Trophoblast cell (in vitro differentiated cells and primary cell): ENCODE measurements at regions not wholly inside any gene's neighbourhood (a gene's known extent, or its start where the extent isn't known, plus 50 kb on each side); places are given as distances from the start of the nearest gene placed in this dataset.
A peak's percentile ranks its signal among the peaks of the same experiment; 100 is the strongest.

ENCODE experiments used
- DNase-seq, 2 donors: peaks; one replicate each; pipeline ENCODE4 v3.0.0-alpha.2; 2016
- H2AFZ ChIP-seq: 2 replicates; pipeline ENCODE4 v1.6.1; 2013; ENCODE audit warnings: low read length, moderate library complexity, mild to moderate bottlenecking; ENCODE audit not compliant: insufficient read depth, poor library complexity
- H2AK5ac ChIP-seq: 2 replicates; pipeline ENCODE4 v1.6.1; 2013; ENCODE audit warnings: mild to moderate bottlenecking, low read length
- H2BK120ac ChIP-seq: 2 replicates; pipeline ENCODE4 v1.6.1; 2013; ENCODE audit warnings: low read length, mild to moderate bottlenecking, moderate library complexity; ENCODE audit not compliant: insufficient read depth, poor library complexity
- H2BK12ac ChIP-seq: 2 replicates; pipeline ENCODE4 v1.6.1; 2013; ENCODE audit warnings: mild to moderate bottlenecking, low read length, moderate library complexity
- H2BK5ac ChIP-seq: 2 replicates; pipeline ENCODE4 v1.6.1; 2013; ENCODE audit warnings: low read length, low read depth, moderate library complexity, mild to moderate bottlenecking; ENCODE audit not compliant: poor library complexity
- H3K14ac ChIP-seq: 2 replicates; pipeline ENCODE4 v1.6.1; 2013; ENCODE audit warnings: mild to moderate bottlenecking, low read length
- H3K18ac ChIP-seq: 2 replicates; pipeline ENCODE4 v1.6.1; 2013; ENCODE audit warnings: mild to moderate bottlenecking, low read length
- H3K23ac ChIP-seq: 2 replicates; pipeline ENCODE4 v1.6.1; 2013; ENCODE audit warnings: low read length
- H3K27ac ChIP-seq: 2 replicates; pipeline ENCODE4 v1.5.1; 2013; ENCODE audit warnings: low read depth, mild to moderate bottlenecking, inconsistent platforms, low read length, moderate library complexity
- H3K27me3 ChIP-seq: 2 replicates; pipeline ENCODE4 v1.6.1; 2013; ENCODE audit warnings: inconsistent platforms, mild to moderate bottlenecking, low read length, moderate library complexity; ENCODE audit not compliant: insufficient read depth
- H3K36me3 ChIP-seq, 2 experiments: 1 replicate in 1 of 2; 2 replicates in 1 of 2; pipeline ENCODE4 v1.6.1; 2013; ENCODE audit warnings: low read length in 2 of 2, mild to moderate bottlenecking in 2 of 2, moderate library complexity in 1 of 2; ENCODE audit not compliant: insufficient read depth in 2 of 2, control insufficient read depth in 1 of 2
- H3K4ac ChIP-seq: 2 replicates; pipeline ENCODE4 v1.6.1; 2013; ENCODE audit warnings: low read depth, mild to moderate bottlenecking, low read length, moderate library complexity
- H3K4me1 ChIP-seq, 2 experiments: 1 replicate in 1 of 2; 2 replicates in 1 of 2; pipeline ENCODE4 v1.6.1; 2013; ENCODE audit warnings: low read length in 2 of 2, mild to moderate bottlenecking in 2 of 2, moderate library complexity in 1 of 2; ENCODE audit not compliant: insufficient read depth in 2 of 2, control insufficient read depth in 1 of 2
- H3K4me2 ChIP-seq: 2 replicates; pipeline ENCODE4 v1.6.1; 2013; ENCODE audit warnings: inconsistent platforms, mild to moderate bottlenecking, low read length, moderate library complexity
- H3K4me3 ChIP-seq: 2 replicates; pipeline ENCODE4 v1.5.1; 2013; ENCODE audit warnings: mild to moderate bottlenecking, low read depth, low read length, inconsistent platforms
- H3K79me1 ChIP-seq: one replicate; pipeline ENCODE4 v1.6.1; 2013; ENCODE audit warnings: low read length
- H3K79me2 ChIP-seq: 2 replicates; pipeline ENCODE4 v1.6.1; 2013; ENCODE audit warnings: low read length, mild to moderate bottlenecking; ENCODE audit not compliant: control insufficient read depth, insufficient read depth, poor library complexity
- H3K9ac ChIP-seq: 2 replicates; pipeline ENCODE4 v1.6.1; 2013; ENCODE audit warnings: mild to moderate bottlenecking, low read length
- H3K9me3 ChIP-seq: 2 replicates; pipeline ENCODE4 v1.6.1; 2013; ENCODE audit warnings: low read depth, mild to moderate bottlenecking, control low read depth, inconsistent platforms, low read length; ENCODE audit not compliant: insufficient read depth
- H4K12ac ChIP-seq: 2 replicates; pipeline ENCODE4 v1.6.1; 2013; ENCODE audit warnings: low read depth, mild to moderate bottlenecking, low read length, moderate library complexity
- H4K8ac ChIP-seq: 2 replicates; pipeline ENCODE4 v1.6.1; 2013; ENCODE audit warnings: low read depth, mild to moderate bottlenecking, low read length, moderate library complexity
- H4K91ac ChIP-seq: one replicate; pipeline ENCODE4 v1.6.1; 2013; ENCODE audit warnings: low read depth, mild to moderate bottlenecking, low read length, moderate library complexity
- WGBS: extraction: QIAGEN DNeasy Blood & Tissue Kit; methylation state at CpG from one replicate; pipeline ENCODE4 v1.1.7; 2013; ENCODE audit warnings: missing lambda C conversion rate; ENCODE audit not compliant: insufficient read length, insufficient coverage; ENCODE audit errors: extremely low coverage; 5-methylcytosine and 5-hydroxymethylcytosine counted together

DNA sequence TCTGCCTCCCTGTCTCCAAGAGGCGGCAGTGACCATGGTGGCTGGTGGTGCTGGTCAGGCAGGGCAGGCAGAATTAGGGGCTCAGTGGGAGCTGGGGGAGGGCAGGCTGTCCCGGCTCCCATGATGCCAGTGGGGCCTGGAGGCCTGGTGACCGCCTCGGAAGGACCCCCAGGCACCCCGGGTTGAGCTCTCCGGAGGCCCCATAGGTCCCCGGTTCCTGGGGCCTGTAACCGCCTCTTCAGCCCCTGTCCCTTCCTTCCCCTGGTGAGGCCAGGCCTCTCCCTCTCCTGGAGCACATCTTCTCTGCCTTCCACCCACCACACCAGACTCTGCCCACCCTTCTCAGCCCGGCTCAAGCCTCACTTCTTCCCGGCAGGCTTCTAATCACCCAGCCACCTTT, 117.7 kb upstream of the GSC start:
- Histone ChIP-seq H4K91ac (no peak overlapping the region), H4K8ac (no peak overlapping the region), H3K27me3 (no peaks in the 10 kb centered on the region), H3K4me2 (no peak overlapping the region), H4K12ac (no peak overlapping the region), H3K4me3 (no peak overlapping the region), H2BK120ac (no peak overlapping the region), H3K18ac (no peak overlapping the region), H3K36me3 (no peaks in the 10 kb centered on the region), H3K9ac (no peak overlapping the region), H2BK12ac (no peak overlapping the region), H3K9me3 (peaks cover 13% of the 10 kb centered on the region), H3K27ac (no peak overlapping the region), H2AK5ac (no peak overlapping the region), H3K4ac (no peak overlapping the region), H3K79me1 (no peaks in the 10 kb centered on the region), H3K23ac (no peak overlapping the region), H3K4me1 (no peaks in the 10 kb centered on the region), H3K79me2 (no peaks in the 10 kb centered on the region), H2AFZ (no peak overlapping the region), H3K14ac (no peak overlapping the region), H2BK5ac (no peak overlapping the region)
- DNase-seq, result no peak
- no CpG with 5 or more reads among the region's 10 CpGs for WGBS

DNA sequence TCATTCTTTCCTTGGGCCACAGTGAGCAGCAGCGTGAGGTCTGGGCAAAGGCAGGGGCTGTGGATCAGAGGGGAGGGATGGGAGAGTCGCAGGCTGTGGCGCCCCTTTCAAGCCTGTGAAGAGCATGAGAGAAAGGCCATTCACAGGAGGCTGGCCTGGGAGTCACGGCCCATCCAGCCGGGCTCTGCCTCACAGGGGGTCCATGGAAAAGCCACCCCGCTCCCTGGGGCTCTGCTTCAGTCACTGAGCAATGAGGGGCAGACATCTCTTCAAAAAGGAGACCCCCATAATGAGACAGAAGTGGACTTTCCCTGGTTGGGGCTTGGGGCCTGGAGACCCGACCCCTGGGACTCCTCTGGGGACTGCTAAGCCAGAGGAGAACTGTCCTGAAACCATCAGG, 117.0 kb upstream of the GSC start:
- H2AK5ac ChIP-seq, result no peak overlapping the region
- no peak overlapping the region for H3K4me2 ChIP-seq
- H3K79me2 ChIP-seq, result no peaks in the 10 kb centered on the region
- H3K79me1 ChIP-seq, result no peaks in the 10 kb centered on the region
- no peak overlapping the region for H4K8ac ChIP-seq
- WGBS, result no CpG with 5 or more reads among the region's 7 CpGs
- no peak overlapping the region for H3K4me3 ChIP-seq
- H3K4ac ChIP-seq, result no peak overlapping the region
- H3K27ac ChIP-seq, result no peak overlapping the region
- no peaks in the 10 kb centered on the region for H3K4me1 ChIP-seq
- no peak overlapping the region for H3K18ac ChIP-seq
- H2BK120ac ChIP-seq, result no peak overlapping the region
- no peaks in the 10 kb centered on the region for H3K36me3 ChIP-seq
- H3K23ac ChIP-seq, result no peak overlapping the region
- no peak overlapping the region for H2AFZ ChIP-seq
- no peak overlapping the region for H3K14ac ChIP-seq
- H4K12ac ChIP-seq, result no peak overlapping the region
- H3K27me3 ChIP-seq, result no peaks in the 10 kb centered on the region
- H4K91ac ChIP-seq, result no peak overlapping the region
- H3K9ac ChIP-seq, result no peak overlapping the region
- no peak for DNase-seq
- no peak overlapping the region for H2BK5ac ChIP-seq
- no peak overlapping the region for H2BK12ac ChIP-seq
- H3K9me3 ChIP-seq, result peaks cover 13% of the 10 kb centered on the region

- Histone ChIP-seq H2AFZ (no peak overlapping the region), H3K4me3 (no peak overlapping the region), H4K91ac (no peak overlapping the region), H3K27me3 (no peaks in the 10 kb centered on the region), H3K23ac (no peak overlapping the region), H3K4ac (no peak overlapping the region), H3K18ac (no peak overlapping the region), H3K14ac (no peak overlapping the region), H3K79me2 (no peaks in the 10 kb centered on the region), H2BK12ac (no peak overlapping the region), H3K9ac (no peak overlapping the region), H3K36me3 (no peaks in the 10 kb centered on the region), H3K4me1 (no peaks in the 10 kb centered on the region), H4K8ac (no peak overlapping the region), H3K4me2 (no peak overlapping the region), H3K79me1 (no peaks in the 10 kb centered on the region), H3K9me3 (peaks cover 16% of the 10 kb centered on the region), H4K12ac (no peak overlapping the region), H2AK5ac (no peak overlapping the region), H2BK5ac (no peak overlapping the region), H3K27ac (no peak overlapping the region), H2BK120ac (no peak overlapping the region)
- no CpG with 5 or more reads among the region's 5 CpGs for WGBS
- DNase-seq, result no peak
These were observed 115.7 kb upstream of the GSC start for GRCh38 chr14:94885481-94886155.

DNA sequence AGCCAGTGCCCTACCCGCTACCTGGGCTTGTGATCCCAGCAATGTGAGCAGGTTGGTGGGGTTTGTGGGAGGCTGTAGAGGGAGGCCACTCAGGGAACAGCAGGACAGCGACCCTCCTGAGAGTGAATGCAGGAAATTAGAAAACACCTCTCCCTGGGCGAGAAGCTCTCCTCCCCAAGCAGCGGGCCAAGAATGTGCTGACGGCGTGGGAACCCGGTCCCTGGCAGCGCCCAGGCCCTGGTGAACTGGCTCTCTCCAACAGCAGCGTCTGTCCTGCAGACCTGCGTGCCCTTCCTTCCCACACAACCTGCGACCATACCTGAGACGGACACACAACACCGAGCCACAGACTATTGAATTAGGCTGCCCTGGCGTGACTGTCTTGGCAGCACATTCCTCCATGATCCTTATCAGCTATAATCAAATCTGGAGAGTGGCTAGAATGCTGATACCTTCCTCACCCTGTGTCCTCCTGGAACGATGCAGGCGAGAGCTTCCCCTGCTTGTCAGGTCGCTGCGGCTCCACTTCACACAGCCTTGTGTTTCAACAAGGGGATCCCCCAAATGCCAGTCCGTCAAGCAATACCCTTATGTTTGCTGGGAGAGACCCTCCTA, 114.8 kb upstream of the GSC start:
- Histone ChIP-seq H2BK5ac (no peak overlapping the region), H2AFZ (no peak overlapping the region)
- no CpG with 5 or more reads among the region's 19 CpGs for whole genome bisulfite sequencing

More for the DNA sequence above, 114.8 kb upstream of the GSC start:
- H3K27me3 ChIP-seq, result no peaks in the 10 kb centered on the region
- peak in 1 of 2 donors; percentile 30 for DNase-seq
- H3K4me2 ChIP-seq, result no peak overlapping the region
- no peaks in the 10 kb centered on the region for H3K36me3 ChIP-seq
- H3K14ac ChIP-seq, result no peak overlapping the region
- H3K9ac ChIP-seq, result no peak overlapping the region
- H4K91ac ChIP-seq, result no peak overlapping the region
- no peak overlapping the region for H4K12ac ChIP-seq
- no peak overlapping the region for H3K27ac ChIP-seq
- no peak overlapping the region for H2BK120ac ChIP-seq
- H2BK12ac ChIP-seq, result no peak overlapping the region
- no peak overlapping the region for H4K8ac ChIP-seq
- peaks cover 7% of the 10 kb centered on the region for H3K9me3 ChIP-seq
- no peaks in the 10 kb centered on the region for H3K79me2 ChIP-seq
- H2AK5ac ChIP-seq, result no peak overlapping the region
- H3K23ac ChIP-seq, result no peak overlapping the region
- H3K18ac ChIP-seq, result no peak overlapping the region
- no peaks in the 10 kb centered on the region for H3K79me1 ChIP-seq
- no peaks in the 10 kb centered on the region for H3K4me1 ChIP-seq
- no peak overlapping the region for H3K4me3 ChIP-seq
- H3K4ac ChIP-seq, result no peak overlapping the region
